Cerebellar cortex (tissue), 1 donor: ENCODE measurements at regions not wholly inside any gene's neighbourhood (a gene's known extent, or its start where the extent isn't known, plus 50 kb on each side); places are given as distances from the start of the nearest gene placed in this dataset.

Experiments used
- DNase-seq: peaks from one replicate; pipeline ENCODE4 v3.0.0-alpha.2; 2015; ENCODE audit warnings: low spot score

GRCh38 chr10:111131168-111131799 is 54.5 kb downstream of the ADRA2A start:
- DNase-seq, result no peak

GRCh38 chr10:111137007-111137406 is 60.2 kb downstream of the ADRA2A start:
- no peak for DNase-seq

- DNase-seq, result no peak
Observed at GRCh38 chr10:111137587-111137986, 60.8 kb downstream of the ADRA2A start.

DNA sequence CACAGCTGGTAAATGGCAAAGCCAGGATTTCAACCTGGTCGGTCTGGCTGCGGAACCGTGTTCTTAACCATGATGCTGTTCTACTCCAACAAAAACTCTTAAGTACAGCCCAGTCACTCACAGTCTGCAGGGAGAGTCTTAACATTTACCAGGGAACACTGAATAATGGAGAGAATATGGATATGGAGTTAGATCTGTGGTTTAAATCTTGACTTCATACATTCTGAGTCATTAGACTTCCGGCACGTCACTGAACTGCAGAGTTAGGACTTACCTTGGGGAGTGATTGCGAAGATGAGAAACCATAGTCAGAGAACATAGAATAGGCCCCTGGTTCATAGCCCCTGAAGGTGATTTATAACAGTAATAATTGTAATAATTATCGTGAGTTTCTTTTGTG is 61.7 kb downstream of the ADRA2A start:
- no peak for DNase-seq

GRCh38 chr10:111139567-111139966 is 62.7 kb downstream of the ADRA2A start:
- DNase-seq, result no peak

DNA sequence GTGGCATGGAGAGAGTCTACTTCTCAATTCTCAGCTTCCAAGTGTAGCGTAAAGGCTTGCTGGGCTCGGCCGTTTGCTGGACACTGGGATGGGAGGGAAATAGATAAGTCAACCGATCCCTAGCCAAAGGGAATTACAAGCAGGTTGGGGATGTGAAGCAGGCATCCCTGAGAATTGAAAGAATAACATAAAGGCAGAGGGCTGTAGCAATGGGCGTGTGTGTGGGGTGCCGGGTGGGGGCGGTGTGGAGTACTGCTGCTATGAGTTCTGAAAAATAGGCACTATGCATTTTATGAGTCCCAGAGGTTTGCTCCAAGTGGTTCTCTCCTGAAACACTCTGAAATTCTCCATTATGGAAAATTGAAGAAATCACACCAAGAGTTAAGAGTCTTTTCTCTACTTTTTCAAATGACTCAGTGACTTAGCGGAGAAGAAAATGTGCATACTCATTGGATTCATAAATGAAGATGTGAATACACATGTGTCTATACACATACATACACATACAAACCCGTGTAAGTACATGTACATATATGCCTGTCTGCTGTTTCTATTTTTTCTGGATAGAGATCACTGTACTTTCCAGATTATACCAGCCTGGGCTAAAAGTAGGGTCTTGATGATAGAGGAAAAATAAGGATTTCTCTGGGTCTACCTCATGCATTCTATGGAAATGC is 65.4 kb downstream of the ADRA2A start:
- no peak for DNase-seq

DNA sequence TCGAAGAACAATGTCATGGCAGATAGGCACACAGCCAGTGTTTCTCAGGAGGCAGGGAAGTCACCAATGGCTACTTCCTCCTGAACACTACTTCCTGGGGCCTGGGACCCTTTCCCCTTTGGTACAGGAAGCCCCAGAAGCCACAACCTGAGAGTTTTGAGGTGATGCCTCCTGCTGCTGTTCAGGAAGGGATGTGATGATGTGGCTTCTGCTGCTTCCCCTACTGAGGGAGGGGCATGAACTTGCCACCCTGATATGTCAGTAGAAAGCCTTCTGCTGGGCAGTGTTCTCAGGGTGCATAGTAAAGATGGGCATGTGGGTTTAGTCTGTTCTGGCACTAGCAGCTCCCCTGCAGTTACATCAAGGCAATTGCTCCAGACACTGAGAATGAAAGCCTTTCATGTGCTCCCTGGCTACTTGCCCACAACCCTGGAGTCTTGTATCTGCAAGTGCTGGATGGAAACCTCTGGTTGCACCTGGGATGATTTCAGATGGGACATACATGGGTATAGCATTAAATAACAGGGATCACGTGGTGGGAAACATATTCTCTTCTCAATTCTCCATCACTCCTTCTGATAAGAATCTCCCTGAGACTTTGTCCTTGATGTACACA is 69.3 kb downstream of the ADRA2A start:
- DNase-seq, result no peak

DNA sequence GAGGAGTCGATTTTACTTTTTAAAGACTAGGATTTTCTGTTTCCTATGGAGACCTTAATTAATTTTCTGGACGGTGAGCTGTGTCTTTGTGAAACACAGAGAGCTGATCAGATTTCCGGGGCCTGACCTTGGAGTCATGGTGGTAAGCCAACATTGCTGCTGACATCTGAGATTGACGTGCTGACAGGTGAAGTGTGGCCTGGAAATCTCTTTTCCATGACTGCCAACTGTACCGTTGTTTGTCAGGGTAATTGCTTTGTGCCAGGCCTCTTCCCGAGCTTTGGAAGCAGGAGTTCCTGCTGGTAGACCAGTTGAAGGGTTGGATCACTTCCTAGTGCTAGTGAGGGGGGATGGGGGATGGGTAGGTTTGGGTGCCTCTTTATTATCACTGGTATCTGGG is 71.2 kb downstream of the ADRA2A start:
- DNase-seq, result peak; percentile 10

GRCh38 chr10:111148440-111148839 is 71.6 kb downstream of the ADRA2A start:
- no peak for DNase-seq

- DNase-seq, result no peak
Observed at GRCh38 chr10:111150691-111151090, 73.9 kb downstream of the ADRA2A start.

- DNase-seq, result peak; percentile 42
Observed at GRCh38 chr10:111151595-111152307, 74.9 kb downstream of the ADRA2A start.

DNA sequence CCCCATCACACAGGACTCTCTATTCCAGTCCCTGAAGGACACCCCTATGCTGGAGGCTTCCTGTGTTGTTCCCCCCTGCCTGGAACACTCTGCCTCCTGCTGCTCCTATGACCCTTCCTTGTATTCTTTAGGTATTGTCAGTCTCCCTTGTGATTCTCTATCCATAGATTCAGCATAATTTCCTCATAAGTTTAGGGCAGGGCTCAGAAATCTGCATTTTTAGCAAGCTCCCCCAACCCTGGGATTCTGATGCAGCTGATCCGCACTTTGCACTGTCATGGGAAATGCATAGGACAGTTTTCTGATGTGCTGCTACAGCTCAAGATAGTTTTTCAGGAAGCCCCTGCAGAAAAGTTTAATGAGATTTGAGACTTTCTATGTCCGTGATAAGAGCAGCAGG is 79.9 kb downstream of the ADRA2A start:
- no peak for DNase-seq

DNA sequence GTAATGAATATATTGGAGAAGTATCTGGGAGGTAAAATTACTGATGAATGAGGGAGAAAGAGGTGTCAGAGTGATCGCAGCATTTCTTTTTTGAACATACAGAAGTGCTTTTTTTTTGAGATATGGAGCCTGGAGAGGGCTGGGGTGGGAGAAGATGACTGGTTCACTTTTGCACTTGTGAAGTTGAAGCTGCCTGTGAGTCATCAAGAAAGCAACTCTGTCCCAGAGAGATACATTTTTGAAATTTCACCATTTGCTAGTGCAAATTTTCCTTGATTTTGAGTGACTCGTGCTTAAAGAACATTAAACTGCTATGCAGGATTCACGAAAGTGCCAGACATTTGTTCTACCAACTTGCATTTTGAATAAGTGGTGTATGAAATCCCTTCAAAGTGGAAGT is 81.8 kb downstream of the ADRA2A start:
- no peak for DNase-seq

DNA sequence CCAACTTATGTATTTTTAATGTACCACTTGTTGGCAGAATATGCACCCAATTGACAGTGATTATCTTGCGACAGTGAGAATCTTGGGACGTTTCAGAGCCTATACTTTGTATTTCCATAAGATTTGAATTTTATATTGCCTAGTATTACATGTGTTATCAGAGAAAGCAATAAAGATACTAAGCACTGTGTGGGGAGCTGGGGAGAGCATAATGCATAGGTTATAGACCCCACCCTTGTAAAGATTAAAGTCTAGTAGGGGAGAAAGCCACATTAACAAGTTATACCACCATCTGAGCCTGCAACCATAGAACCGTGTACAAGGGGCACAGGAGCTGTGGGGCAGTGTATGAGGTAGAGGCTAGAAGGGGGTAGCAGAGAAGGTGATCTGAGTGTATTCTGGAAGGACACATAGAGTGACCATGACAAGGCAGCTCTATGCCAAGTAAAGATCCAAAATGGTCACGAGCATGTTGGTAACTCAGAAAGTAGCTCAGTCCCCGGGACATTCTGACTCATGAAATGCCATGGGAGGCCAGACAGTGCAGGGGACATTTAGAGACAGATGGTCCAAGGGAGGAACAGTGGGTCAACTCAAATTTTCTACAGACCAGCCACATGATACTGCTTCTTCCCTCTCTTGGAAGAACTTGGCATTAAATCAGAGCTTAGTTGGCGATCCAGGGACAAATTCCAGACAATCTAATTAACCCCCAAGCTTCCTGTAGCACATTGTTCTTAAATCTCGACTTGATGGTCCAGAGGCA is 84.5 kb downstream of the ADRA2A start:
- DNase-seq, result no peak

- no peak for DNase-seq
Observed at GRCh38 chr10:111171183-111171582, 94.4 kb downstream of the ADRA2A start.

GRCh38 chr10:111175787-111176186 is 99.0 kb downstream of the ADRA2A start:
- DNase-seq, result no peak

DNA sequence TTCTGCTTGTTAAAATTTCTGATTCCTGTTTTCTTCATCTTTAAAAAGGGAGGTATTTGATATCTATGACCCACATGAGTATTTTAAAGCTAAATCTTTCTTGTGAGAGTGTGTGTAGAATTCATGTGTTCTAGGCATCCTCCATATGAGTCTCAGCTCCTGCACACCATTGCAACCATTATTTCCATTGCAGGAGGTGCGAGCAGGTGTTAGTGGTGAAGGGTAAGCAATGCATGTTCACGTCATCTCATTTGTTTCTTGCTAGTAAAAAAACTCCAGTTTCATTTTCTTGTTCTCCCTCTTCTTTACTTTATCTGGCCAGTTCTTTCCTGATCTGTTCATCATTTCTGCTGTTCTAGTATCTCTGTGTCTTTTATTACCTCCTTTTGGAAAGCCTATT is 100.5 kb downstream of the ADRA2A start:
- no peak for DNase-seq

- no peak for DNase-seq
Observed at GRCh38 chr10:111179514-111179913, 102.7 kb downstream of the ADRA2A start.

DNA sequence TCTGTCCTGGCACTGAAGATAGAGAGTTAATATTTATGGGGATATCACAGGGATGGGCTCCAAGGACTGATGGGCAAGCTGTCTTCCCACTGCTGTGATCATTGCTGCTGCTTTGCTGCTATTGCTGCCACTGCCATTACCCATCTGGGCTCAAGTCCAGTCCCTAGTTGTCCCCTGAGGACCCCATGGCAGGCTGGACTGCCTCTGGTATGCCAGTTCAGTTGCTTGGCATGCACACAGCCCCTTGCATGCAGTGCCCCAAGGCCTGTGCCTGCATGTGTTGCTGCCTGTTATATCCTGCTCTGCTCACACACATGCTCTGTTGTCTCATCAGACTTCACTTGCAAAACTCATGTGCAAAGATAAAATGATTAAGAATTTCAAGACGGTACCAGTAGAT is 109.5 kb downstream of the ADRA2A start:
- DNase-seq, result peak; percentile 6

DNA sequence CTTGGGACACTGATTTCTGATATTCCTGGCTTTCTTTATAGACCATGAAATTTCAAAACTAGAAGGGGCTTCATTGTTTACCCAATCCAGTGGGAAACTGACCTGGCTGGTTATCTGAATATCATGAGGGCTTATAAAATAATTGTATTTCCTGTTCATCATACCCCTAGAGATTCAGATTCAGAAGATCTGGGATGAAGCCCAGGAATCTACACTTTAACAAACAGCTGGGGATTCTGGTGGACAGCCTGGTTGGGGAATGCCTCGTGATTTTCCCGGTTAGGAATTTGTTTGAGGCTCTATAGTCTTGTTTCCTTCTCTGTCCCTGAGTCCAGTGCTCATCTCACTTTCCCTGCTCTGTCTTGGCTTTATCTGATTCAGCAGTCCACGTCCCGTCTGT is 110.3 kb downstream of the ADRA2A start:
- DNase-seq, result no peak

DNA sequence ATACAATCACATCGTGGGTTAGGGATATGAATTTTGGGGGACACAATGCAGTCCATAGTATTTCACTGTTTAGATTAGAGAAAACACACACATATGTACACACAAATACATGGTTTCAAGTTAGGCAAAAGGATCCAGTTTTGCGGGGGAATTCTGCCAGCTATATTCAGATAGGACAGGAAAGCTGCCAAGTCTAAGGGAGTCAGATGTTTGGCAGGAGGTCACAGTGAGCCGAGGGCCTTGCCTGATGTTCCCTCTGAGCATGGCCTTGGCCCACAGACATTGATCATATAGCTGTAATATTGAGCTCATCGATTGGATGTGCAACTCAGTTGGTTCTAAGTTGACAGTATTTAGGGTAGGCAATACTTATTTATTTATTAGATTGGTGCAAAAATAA is 122.8 kb downstream of the ADRA2A start:
- no peak for DNase-seq

DNA sequence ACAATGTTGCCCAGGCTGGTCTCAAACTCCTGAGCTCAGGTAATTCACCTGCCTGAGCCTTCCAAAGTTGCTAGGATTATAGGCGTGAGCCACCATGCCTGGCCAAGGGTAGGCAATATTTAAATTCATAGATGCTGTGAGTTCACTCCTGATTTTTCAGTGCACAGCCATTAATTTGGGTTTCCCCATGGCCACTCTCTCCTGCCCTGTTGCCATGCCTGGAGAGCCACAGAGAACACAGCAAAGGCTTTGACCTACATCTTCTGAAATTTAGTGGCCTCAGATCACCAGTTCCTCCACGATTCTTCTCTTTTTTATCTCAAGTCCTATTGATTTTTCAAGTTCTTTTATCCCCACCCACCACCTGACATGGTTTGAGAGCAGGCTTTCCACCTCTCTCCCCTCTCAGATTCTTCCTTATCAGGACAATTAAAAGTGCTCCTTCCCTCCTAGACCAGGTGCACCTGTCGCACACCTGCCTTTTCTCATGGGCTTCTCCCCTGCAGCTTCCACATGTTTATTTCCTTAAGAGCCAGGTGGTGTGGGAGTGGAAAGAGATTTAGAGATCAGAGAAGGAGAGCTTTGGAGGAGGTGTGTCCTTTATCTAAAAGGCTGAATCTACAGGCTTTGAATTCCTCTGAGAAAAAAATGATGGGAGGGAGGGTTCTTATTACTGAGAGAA is 123.8 kb downstream of the ADRA2A start:
- no peak for DNase-seq
